ENCODE measurements at regions not wholly inside any gene's neighbourhood (a gene's known extent, or its start where the extent isn't known, plus 50 kb on each side); places are given as distances from the start of the nearest gene placed in this dataset.
"Not testable (repeated sequence)": the region's sequence is repeated elsewhere in the genome, so short reads cannot be mapped to it uniquely, and the experiment has no call there.

DNA sequence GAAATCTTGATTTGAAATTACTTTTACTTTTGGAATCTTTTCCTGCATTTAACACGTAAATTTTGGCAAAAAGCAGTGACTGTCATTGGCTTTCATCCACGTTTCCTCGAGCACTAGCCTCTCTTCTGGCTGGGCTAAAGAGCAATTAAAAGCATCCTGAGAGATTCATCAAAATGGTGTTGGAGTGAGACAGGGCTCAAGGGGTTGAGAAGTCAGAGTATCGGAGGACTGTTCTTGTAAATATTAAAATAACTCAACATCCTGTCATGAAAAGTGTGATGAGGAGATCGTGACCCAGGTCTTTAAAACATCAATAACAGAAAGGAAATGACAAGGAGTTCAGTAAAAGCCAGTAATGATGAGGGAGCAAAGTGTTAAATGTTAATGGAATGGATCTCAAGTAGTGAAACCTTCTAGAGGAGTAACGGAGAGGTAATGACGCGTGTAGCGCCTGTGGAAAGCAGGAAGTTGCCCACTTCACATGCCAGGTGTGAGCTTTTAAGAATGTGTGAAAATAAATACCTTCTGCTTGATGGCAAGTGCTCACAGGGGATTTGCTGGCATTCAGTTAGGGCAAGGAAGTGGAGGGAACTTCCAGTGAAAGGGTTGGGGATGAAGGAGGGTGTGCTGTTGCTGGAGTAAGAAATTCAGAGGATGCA, 754.4 kb downstream of the ADCYAP1 start:
- Mint-ChIP-seq H3K36me3 (ENCODE audit: insufficient read depth) (no peaks in the 10 kb centered on the region), H3K4me1 (ENCODE audit: low read depth) (no peaks in the 10 kb centered on the region), H3K27me3 (ENCODE audit: low read depth) (no peaks in the 10 kb centered on the region), H3K9me3 (no peaks in the 10 kb centered on the region), H3K4me3 (no peak overlapping the region)
- ATAC-seq (no peak), DNase-seq (no peak)

GRCh38 chr18:1663879-1664705, 759.4 kb downstream of the ADCYAP1 start:
- DNase-seq (no peak), ATAC-seq (no peak)
- Mint-ChIP-seq H3K27me3 (ENCODE audit: low read depth) (no peaks in the 10 kb centered on the region), H3K4me3 (no peak overlapping the region), H3K9me3 (peaks cover 4% of the 10 kb centered on the region), H3K4me1 (ENCODE audit: low read depth) (no peaks in the 10 kb centered on the region), H3K36me3 (ENCODE audit: insufficient read depth) (no peaks in the 10 kb centered on the region)

GRCh38 chr18:1665079-1665478, 760.4 kb downstream of the ADCYAP1 start:
- H3K27me3 Mint-ChIP-seq (ENCODE audit: low read depth), result no peaks in the 10 kb centered on the region
- H3K4me3 Mint-ChIP-seq, result no peak overlapping the region
- no peaks in the 10 kb centered on the region for H3K4me1 Mint-ChIP-seq (ENCODE audit: low read depth)
- peaks cover 4% of the 10 kb centered on the region for H3K9me3 Mint-ChIP-seq
- H3K36me3 Mint-ChIP-seq (ENCODE audit: insufficient read depth), result no peaks in the 10 kb centered on the region
- DNase-seq (no peak), ATAC-seq (no peak)

GRCh38 chr18:1668279-1668678, 763.6 kb downstream of the ADCYAP1 start:
- H3K4me1 Mint-ChIP-seq (ENCODE audit: low read depth), result no peaks in the 10 kb centered on the region
- DNase-seq, result no peak
- no peak for ATAC-seq
- no peaks in the 10 kb centered on the region for H3K36me3 Mint-ChIP-seq (ENCODE audit: insufficient read depth)
- no peaks in the 10 kb centered on the region for H3K27me3 Mint-ChIP-seq (ENCODE audit: low read depth)
- peaks cover 9% of the 10 kb centered on the region for H3K9me3 Mint-ChIP-seq
- H3K4me3 Mint-ChIP-seq, result no peak overlapping the region

DNA sequence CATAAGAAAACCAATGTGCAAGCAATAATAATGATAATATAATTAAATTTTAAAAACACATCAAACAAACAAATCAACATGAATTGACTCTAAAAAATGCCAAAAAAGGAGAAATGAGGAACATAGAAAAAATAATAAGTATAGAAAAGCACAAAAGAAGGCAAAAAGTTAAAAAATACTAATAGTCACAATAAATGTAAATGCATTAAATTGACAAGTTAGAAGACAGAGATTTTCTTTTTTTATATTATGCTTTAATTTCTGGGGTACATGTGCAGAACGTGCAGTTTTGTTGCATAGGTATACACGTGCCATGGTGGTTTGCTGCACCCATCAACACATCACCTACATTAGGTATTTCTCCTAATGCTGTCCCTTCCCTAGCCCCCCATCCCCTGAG, 767.0 kb downstream of the ADCYAP1 start:
- H3K4me3 Mint-ChIP-seq; H3K4me1 Mint-ChIP-seq (ENCODE audit: low read depth); ATAC-seq; DNase-seq; H3K27me3 Mint-ChIP-seq (ENCODE audit: low read depth); H3K36me3 Mint-ChIP-seq (ENCODE audit: insufficient read depth); H3K9me3 Mint-ChIP-seq: not testable (repeated sequence)

DNA sequence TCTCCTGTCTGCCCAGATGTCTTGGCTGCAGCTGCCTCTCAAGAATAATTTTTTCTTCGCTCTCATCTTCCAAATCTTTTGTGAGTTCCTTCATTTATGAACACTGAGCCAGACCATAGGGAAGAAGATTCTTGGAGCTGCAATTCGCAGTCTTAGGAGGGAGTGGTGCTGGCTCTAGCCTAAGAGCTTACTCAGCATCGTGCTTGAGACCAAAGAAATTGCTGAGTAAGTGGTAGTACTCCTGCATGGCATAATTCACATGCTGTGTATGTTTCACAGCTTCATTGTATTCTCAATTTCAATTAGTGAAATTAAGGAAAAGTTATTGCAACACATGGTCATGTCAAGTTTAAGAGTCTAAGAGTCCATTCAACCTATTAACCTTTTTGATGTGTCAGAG, 771.7 kb downstream of the ADCYAP1 start:
- Mint-ChIP-seq H3K36me3 (ENCODE audit: insufficient read depth) (no peaks in the 10 kb centered on the region), H3K4me3 (no peak overlapping the region), H3K27me3 (ENCODE audit: low read depth) (no peaks in the 10 kb centered on the region), H3K9me3 (peaks cover 5% of the 10 kb centered on the region), H3K4me1 (ENCODE audit: low read depth) (no peaks in the 10 kb centered on the region)
- no peak for DNase-seq
- no peak for ATAC-seq

- no peak for ATAC-seq
- Mint-ChIP-seq H3K4me1 (ENCODE audit: low read depth) (no peaks in the 10 kb centered on the region), H3K4me3 (no peak overlapping the region), H3K9me3 (peaks cover 5% of the 10 kb centered on the region), H3K27me3 (ENCODE audit: low read depth) (no peaks in the 10 kb centered on the region), H3K36me3 (ENCODE audit: insufficient read depth) (no peaks in the 10 kb centered on the region)
- no peak for DNase-seq
Measured at GRCh38 chr18:1680108-1680507, 775.4 kb downstream of the ADCYAP1 start.

DNA sequence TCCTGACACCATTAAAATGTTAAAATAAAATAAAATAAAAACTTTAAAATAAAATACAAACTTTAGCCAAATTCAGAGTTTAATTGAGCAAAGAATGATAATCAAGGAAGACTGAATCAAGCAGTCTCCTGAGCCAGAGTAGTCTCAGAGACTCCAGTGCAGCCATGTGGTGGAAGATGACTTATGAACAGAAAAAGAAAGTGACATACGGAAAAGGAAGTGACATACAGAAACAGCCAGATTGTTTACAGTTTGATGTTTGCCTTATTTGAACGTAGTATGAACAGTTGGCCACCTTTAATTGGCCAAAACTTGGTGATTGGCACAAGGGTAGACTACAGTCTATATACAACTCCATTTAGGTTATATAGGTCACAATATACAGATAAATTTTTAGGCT, 787.2 kb downstream of the ADCYAP1 start:
- H3K9me3 Mint-ChIP-seq, result peaks cover 3% of the 10 kb centered on the region
- DNase-seq, result no peak
- no peaks in the 10 kb centered on the region for H3K36me3 Mint-ChIP-seq (ENCODE audit: insufficient read depth)
- ATAC-seq, result no peak
- H3K4me1 Mint-ChIP-seq (ENCODE audit: low read depth), result no peaks in the 10 kb centered on the region
- no peaks in the 10 kb centered on the region for H3K27me3 Mint-ChIP-seq (ENCODE audit: low read depth)
- H3K4me3 Mint-ChIP-seq, result no peak overlapping the region

DNA sequence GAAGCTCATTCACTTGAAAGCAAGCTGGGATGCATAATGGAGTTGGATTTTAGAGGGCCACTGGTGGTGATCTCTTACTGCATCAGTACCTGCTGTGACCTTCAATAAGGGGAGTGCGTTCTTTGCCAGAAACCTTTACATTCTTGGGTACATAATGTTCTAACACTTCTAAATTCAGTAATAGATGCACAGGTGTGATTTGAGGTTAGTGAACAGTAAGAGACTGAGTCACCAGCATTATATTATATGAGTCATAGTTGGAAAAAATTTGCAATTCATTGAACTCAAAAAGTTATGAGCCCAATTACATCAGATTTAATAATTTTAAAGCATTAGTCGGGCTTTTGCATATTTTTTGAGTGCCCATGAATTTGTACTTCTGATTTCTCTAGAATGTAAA, 803.3 kb downstream of the ADCYAP1 start:
- Mint-ChIP-seq H3K36me3 (ENCODE audit: insufficient read depth) (no peaks in the 10 kb centered on the region), H3K27me3 (ENCODE audit: low read depth) (no peaks in the 10 kb centered on the region), H3K4me1 (ENCODE audit: low read depth) (no peaks in the 10 kb centered on the region), H3K4me3 (no peak overlapping the region), H3K9me3 (no peaks in the 10 kb centered on the region)
- no peak for DNase-seq
- ATAC-seq, result no peak

GRCh38 chr18:1710114-1710513, 805.4 kb downstream of the ADCYAP1 start:
- no peaks in the 10 kb centered on the region for H3K9me3 Mint-ChIP-seq
- H3K36me3 Mint-ChIP-seq (ENCODE audit: insufficient read depth), result no peaks in the 10 kb centered on the region
- H3K4me1 Mint-ChIP-seq (ENCODE audit: low read depth), result no peaks in the 10 kb centered on the region
- H3K27me3 Mint-ChIP-seq (ENCODE audit: low read depth), result no peaks in the 10 kb centered on the region
- ATAC-seq (no peak), DNase-seq (no peak)
- H3K4me3 Mint-ChIP-seq, result no peak overlapping the region

DNA sequence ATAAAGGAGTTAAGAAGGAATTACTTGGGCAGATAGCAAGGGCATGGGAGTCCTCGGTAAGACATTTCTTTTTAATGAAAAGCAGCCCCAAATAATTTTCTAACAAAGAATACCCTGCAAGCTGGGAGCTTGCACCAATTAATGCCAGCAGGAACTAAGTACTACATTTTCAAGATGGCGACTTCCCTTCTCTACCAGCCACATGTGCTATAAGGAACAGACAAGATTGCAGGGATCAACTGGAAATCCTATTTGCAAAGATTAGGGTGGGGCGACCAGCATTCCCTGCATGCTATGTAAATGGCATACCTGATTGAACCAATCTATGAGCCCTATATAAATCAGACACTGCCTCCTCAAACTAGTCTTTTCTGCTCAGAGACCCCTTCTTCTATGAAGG, 827.5 kb downstream of the ADCYAP1 start:
- H3K36me3 Mint-ChIP-seq (ENCODE audit: insufficient read depth), result no peaks in the 10 kb centered on the region
- H3K9me3 Mint-ChIP-seq, result peaks cover 3% of the 10 kb centered on the region
- DNase-seq (no peak), ATAC-seq (no peak)
- H3K27me3 Mint-ChIP-seq (ENCODE audit: low read depth), result no peaks in the 10 kb centered on the region
- no peak overlapping the region for H3K4me3 Mint-ChIP-seq
- H3K4me1 Mint-ChIP-seq (ENCODE audit: low read depth), result no peaks in the 10 kb centered on the region

- H3K36me3 Mint-ChIP-seq (ENCODE audit: insufficient read depth), result no peaks in the 10 kb centered on the region
- H3K4me3 Mint-ChIP-seq, result no peak overlapping the region
- DNase-seq (no peak), ATAC-seq (no peak)
- H3K27me3 Mint-ChIP-seq (ENCODE audit: low read depth), result no peaks in the 10 kb centered on the region
- H3K4me1 Mint-ChIP-seq (ENCODE audit: low read depth), result no peaks in the 10 kb centered on the region
- H3K9me3 Mint-ChIP-seq, result no peaks in the 10 kb centered on the region
Measured at GRCh38 chr18:1746131-1746530, 825.2 kb downstream of the METTL4 start.

DNA sequence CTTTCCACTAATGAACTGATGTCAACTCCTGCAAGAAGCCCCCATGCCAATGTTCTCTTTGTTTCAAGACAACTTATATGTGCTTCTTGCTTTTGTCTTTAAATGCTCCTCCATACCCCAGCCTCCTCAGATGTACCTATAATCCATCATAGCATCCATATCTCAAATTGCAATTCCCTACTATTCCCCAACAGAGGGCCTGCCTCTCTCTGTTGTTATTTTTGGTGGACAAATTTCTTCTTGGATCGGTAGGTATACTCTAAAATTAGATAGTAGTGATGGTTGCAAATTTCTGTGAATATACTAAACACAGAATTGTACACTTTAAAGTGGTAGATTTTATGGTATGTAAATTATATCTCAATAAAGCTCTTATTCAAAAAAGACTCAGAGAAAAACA, 820.1 kb downstream of the METTL4 start:
- DNase-seq (no peak), ATAC-seq (no peak)
- no peak overlapping the region for H3K4me3 Mint-ChIP-seq
- H3K4me1 Mint-ChIP-seq (ENCODE audit: low read depth), result no peaks in the 10 kb centered on the region
- H3K9me3 Mint-ChIP-seq, result no peaks in the 10 kb centered on the region
- no peaks in the 10 kb centered on the region for H3K27me3 Mint-ChIP-seq (ENCODE audit: low read depth)
- no peaks in the 10 kb centered on the region for H3K36me3 Mint-ChIP-seq (ENCODE audit: insufficient read depth)

GRCh38 chr18:1760901-1761300, 810.4 kb downstream of the METTL4 start:
- Mint-ChIP-seq H3K36me3 (ENCODE audit: insufficient read depth) (no peaks in the 10 kb centered on the region), H3K27me3 (ENCODE audit: low read depth) (no peaks in the 10 kb centered on the region)

DNA sequence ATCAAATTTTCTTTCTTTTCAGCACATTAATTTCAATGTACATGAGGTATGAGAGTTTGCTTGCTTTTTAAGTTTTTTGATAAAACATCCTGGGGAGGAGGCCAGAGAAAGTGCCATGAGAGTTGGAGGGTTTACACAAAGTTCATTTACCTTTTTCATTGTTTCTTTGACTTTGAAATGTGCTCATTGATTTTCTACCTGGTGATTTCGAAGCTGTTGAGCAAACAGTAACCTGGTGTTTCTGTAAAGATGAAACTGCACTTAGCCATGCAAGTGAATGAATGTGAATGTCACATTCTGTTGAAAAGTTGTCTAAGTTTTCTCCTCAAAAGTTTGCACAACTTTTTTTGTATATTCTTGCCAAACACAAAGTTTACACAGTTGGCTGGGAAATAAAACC, 797.0 kb downstream of the METTL4 start:
- no peaks in the 10 kb centered on the region for H3K27me3 Mint-ChIP-seq (ENCODE audit: low read depth)

More at GRCh38 chr18:1760901-1761300, 810.4 kb downstream of the METTL4 start:
- ATAC-seq (no peak), DNase-seq (no peak)
- H3K4me3 Mint-ChIP-seq, result no peak overlapping the region
- H3K9me3 Mint-ChIP-seq, result peaks cover 14% of the 10 kb centered on the region
- no peaks in the 10 kb centered on the region for H3K4me1 Mint-ChIP-seq (ENCODE audit: low read depth)

More for the DNA sequence above, 797.0 kb downstream of the METTL4 start:
- Mint-ChIP-seq H3K9me3 (peaks cover 8% of the 10 kb centered on the region), H3K4me3 (no peak overlapping the region), H3K4me1 (ENCODE audit: low read depth) (no peaks in the 10 kb centered on the region), H3K36me3 (ENCODE audit: insufficient read depth) (no peaks in the 10 kb centered on the region)
- DNase-seq (no peak), ATAC-seq (no peak)
